PC-3 (cell line): ENCODE measurements at regions not wholly inside any gene's neighbourhood (a gene's known extent, or its start where the extent isn't known, plus 50 kb on each side); places are given as distances from the start of the nearest gene placed in this dataset.

Experiments
- CTCF ChIP-seq: fragments of 300-600 bp; sonication (generic); conservative IDR thresholded peaks from 2 replicates; pipeline ENCODE4 v1.5.1; 2017; ENCODE audit warnings: antibody characterized with exemption, low read depth, mild to moderate bottlenecking, low read length
- EZH2 ChIP-seq: fragments of 300-600 bp; sonication (generic); IDR thresholded peaks from one replicate; pipeline ENCODE4 v1.6.1; 2017; ENCODE audit warnings: antibody characterized with exemption, mild to moderate bottlenecking, low read length; ENCODE audit not compliant: unreplicated experiment
- EZH2phosphoT487 ChIP-seq: fragments of 300-600 bp; sonication (generic); IDR thresholded peaks from 2 replicates; pipeline ENCODE4 v1.6.1; 2018; ENCODE audit warnings: mild to moderate bottlenecking, antibody characterized with exemption, low read length, borderline replicate concordance

GRCh38 chrX:43375136-43375535 is 281.0 kb upstream of the MAOA start:
- TF ChIP-seq CTCF (no peak), EZH2 (no peak), EZH2phosphoT487 (no peak)
